ENCODE measurements at regions not wholly inside any gene's neighbourhood (a gene's known extent, or its start where the extent isn't known, plus 50 kb on each side); places are given as distances from the start of the nearest gene placed in this dataset.

GRCh38 chr3:30309961-30310954 lies 296.1 kb upstream of the TGFBR2 start:
- no peak for TF ChIP-seq POLR2A (IDR thresholded peaks at IDR 0.05; ENCODE audit: control extremely low read depth in 1 of 2, low read depth in 2 of 2, low read length in 2 of 2)
- no peak for TF ChIP-seq SP2 (IDR thresholded peaks at IDR 0.05; ENCODE audit: low read length)
- no peak for TF ChIP-seq SP4 (IDR thresholded peaks at IDR 0.05; ENCODE audit: low read length)
- no peak for TF ChIP-seq YY1 (IDR thresholded peaks at IDR 0.05; ENCODE audit: low read depth, low read length)
